Activated CD4-positive, alpha-beta T cell treated with anti-CD3 and anti-CD28 coated beads, Interleukin-2, amount 50 U/mL, for 4 hours (primary cell): ENCODE measurements at regions not wholly inside any gene's neighbourhood (a gene's known extent, or its start where the extent isn't known, plus 50 kb on each side); places are given as distances from the start of the nearest gene placed in this dataset.

Source experiments
- DNase-seq, 2 experiments: peaks; one replicate each; pipeline ENCODE4 v3.0.0-alpha.2; 2020

GRCh38 chr20:51265361-51265760 is 242.5 kb upstream of the KCNG1 start:
- DNase-seq: no peak

- no peak for DNase-seq
Observed at GRCh38 chr20:51262240-51262639, 239.3 kb upstream of the KCNG1 start.

GRCh38 chr20:51259455-51259854 is 236.5 kb upstream of the KCNG1 start:
- no peak for DNase-seq

- DNase-seq: no peak
Observed at GRCh38 chr20:51258582-51259165, 235.8 kb upstream of the KCNG1 start.

- no peak for DNase-seq
Observed at GRCh38 chr20:51255417-51255816, 232.5 kb upstream of the KCNG1 start.

GRCh38 chr20:51253280-51253679 is 230.4 kb upstream of the KCNG1 start:
- no peak for DNase-seq

- DNase-seq: no peak
Observed at GRCh38 chr20:51249781-51250180, 226.9 kb upstream of the KCNG1 start.

GRCh38 chr20:51249215-51249614 is 226.3 kb upstream of the KCNG1 start:
- DNase-seq: no peak

GRCh38 chr20:51244466-51244865 is 221.6 kb upstream of the KCNG1 start:
- DNase-seq: no peak

GRCh38 chr20:51238675-51239305 is 215.9 kb upstream of the KCNG1 start:
- no peak for DNase-seq

- no peak for DNase-seq
Observed at GRCh38 chr20:51237791-51238190, 214.9 kb upstream of the KCNG1 start.

GRCh38 chr20:51237278-51237677 is 214.4 kb upstream of the KCNG1 start:
- no peak for DNase-seq

GRCh38 chr20:51236421-51236820 is 213.5 kb upstream of the KCNG1 start:
- no peak for DNase-seq

GRCh38 chr20:51233345-51233744 is 210.4 kb upstream of the KCNG1 start:
- DNase-seq: no peak

GRCh38 chr20:51230727-51231126 is 207.8 kb upstream of the KCNG1 start:
- no peak for DNase-seq

- no peak for DNase-seq
Observed at GRCh38 chr20:51228763-51229162, 205.9 kb upstream of the KCNG1 start.

GRCh38 chr20:51227744-51228143 is 204.8 kb upstream of the KCNG1 start:
- DNase-seq: no peak

GRCh38 chr20:51223183-51223720 is 200.3 kb upstream of the KCNG1 start:
- no peak for DNase-seq

- DNase-seq: no peak
Observed at GRCh38 chr20:51221791-51222408, 199.0 kb upstream of the KCNG1 start.

GRCh38 chr20:51221103-51221502 is 198.2 kb upstream of the KCNG1 start:
- DNase-seq: no peak

GRCh38 chr20:51220293-51220706 is 197.4 kb upstream of the KCNG1 start:
- peak; percentile 18 to 36 for DNase-seq

- no peak for DNase-seq
Observed at GRCh38 chr20:51219544-51219943, 196.6 kb upstream of the KCNG1 start.

- no peak for DNase-seq
Observed at GRCh38 chr20:51218603-51219002, 195.7 kb upstream of the KCNG1 start.

- no peak for DNase-seq
Observed at GRCh38 chr20:51217347-51218045, 194.6 kb upstream of the KCNG1 start.
